ENCODE measurements at regions not wholly inside any gene's neighbourhood (a gene's known extent, or its start where the extent isn't known, plus 50 kb on each side); places are given as distances from the start of the nearest gene placed in this dataset.
"Not testable (repeated sequence)": the region's sequence is repeated elsewhere in the genome, so short reads cannot be mapped to it uniquely, and the experiment has no call there.

DNA sequence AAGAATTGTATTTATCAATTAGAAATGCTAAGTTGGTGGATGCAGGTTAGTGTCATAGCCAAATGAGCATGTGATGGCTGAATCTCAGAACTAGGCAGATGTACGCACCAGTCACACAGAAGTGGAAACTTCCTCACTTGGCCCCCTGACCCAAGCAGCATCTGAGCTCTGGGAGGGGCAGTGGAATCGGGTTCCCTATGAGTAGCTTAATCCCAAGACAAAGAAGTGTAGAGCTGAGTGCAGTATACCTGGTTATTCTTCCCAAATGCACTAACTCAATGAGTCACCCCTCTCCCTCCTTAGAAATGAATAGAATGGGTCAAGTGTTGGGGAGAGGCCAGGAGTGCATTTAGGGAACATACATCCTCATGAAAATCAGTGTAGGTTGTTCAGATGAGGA is 224.6 kb downstream of the FAT3 start:
- no peaks in the 10 kb centered on the region for H3K9me3 Mint-ChIP-seq
- no peak overlapping the region for H3K27ac Mint-ChIP-seq
- H3K4me1 Mint-ChIP-seq = peaks cover 0 to 1% (median 0%) of the 10 kb centered on the region in 3 donors
- H3K4me3 Mint-ChIP-seq = no peak overlapping the region
- H3K36me3 Mint-ChIP-seq = no peaks in the 10 kb centered on the region
- no peaks in the 10 kb centered on the region for H3K27me3 Mint-ChIP-seq

- H3K36me3 Mint-ChIP-seq = no peaks in the 10 kb centered on the region
- H3K27ac Mint-ChIP-seq = no peak overlapping the region
- peaks cover 0 to 1% (median 0%) of the 10 kb centered on the region in 3 donors for H3K4me1 Mint-ChIP-seq
- H3K4me3 Mint-ChIP-seq = no peak overlapping the region
- H3K27me3 Mint-ChIP-seq = no peaks in the 10 kb centered on the region
- H3K9me3 Mint-ChIP-seq = no peaks in the 10 kb centered on the region
Observed at GRCh38 chr11:92449780-92450179, 225.2 kb downstream of the FAT3 start.

- no peaks in the 10 kb centered on the region for H3K36me3 Mint-ChIP-seq
- peaks cover 0 to 1% (median 0%) of the 10 kb centered on the region in 3 donors for H3K4me1 Mint-ChIP-seq
- H3K27ac Mint-ChIP-seq = no peak overlapping the region
- no peak overlapping the region for H3K4me3 Mint-ChIP-seq
- no peaks in the 10 kb centered on the region for H3K9me3 Mint-ChIP-seq
- no peaks in the 10 kb centered on the region for H3K27me3 Mint-ChIP-seq
Observed at GRCh38 chr11:92451063-92451462, 226.4 kb downstream of the FAT3 start.

- H3K4me3 Mint-ChIP-seq = no peak overlapping the region
- peaks cover 0 to 1% (median 0%) of the 10 kb centered on the region in 3 donors for H3K4me1 Mint-ChIP-seq
- H3K9me3 Mint-ChIP-seq = no peaks in the 10 kb centered on the region
Observed at GRCh38 chr11:92453055-92453454, 228.4 kb downstream of the FAT3 start.

GRCh38 chr11:92455210-92455790 is 230.7 kb downstream of the FAT3 start:
- peaks cover 2% of the 10 kb centered on the region for H3K27me3 Mint-ChIP-seq
- H3K27ac Mint-ChIP-seq = no peak overlapping the region
- H3K9me3 Mint-ChIP-seq = peaks cover 0 to 3% (median 0%) of the 10 kb centered on the region in 3 donors
- H3K36me3 Mint-ChIP-seq = no peaks in the 10 kb centered on the region
- H3K4me1 Mint-ChIP-seq = peaks cover 0 to 1% (median 0%) of the 10 kb centered on the region in 3 donors
- H3K4me3 Mint-ChIP-seq = no peak overlapping the region

More at GRCh38 chr11:92453055-92453454, 228.4 kb downstream of the FAT3 start:
- Mint-ChIP-seq H3K27ac (no peak overlapping the region), H3K36me3 (no peaks in the 10 kb centered on the region), H3K27me3 (no peaks in the 10 kb centered on the region)

- Mint-ChIP-seq H3K36me3 (no peaks in the 10 kb centered on the region), H3K4me3 (no peak overlapping the region), H3K27ac (no peak overlapping the region), H3K9me3 (peaks cover 0 to 3% (median 0%) of the 10 kb centered on the region in 3 donors), H3K4me1 (no peaks in the 10 kb centered on the region), H3K27me3 (peaks cover 2% of the 10 kb centered on the region)
Observed at GRCh38 chr11:92457250-92457649, 232.6 kb downstream of the FAT3 start.

DNA sequence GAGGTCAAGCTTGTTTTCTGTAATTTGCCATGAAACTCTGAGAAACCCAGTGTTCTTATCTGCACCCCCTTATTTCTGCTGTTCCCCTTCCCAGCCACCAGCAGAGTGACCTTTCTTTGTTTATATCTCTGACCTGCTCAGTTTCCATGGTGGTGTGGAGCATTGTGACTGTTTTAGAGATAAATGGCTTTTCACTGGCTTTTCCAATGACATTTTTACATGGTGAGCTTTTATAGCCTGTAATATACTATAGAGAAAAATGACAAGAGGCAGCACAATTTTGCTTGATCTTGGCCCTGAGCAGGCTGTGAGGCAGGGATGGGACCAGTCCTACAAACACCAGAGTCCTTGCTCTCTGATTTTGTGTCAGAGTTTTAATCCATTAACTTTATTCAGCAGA is 233.9 kb downstream of the FAT3 start:
- no peak overlapping the region for H3K4me3 Mint-ChIP-seq
- H3K27ac Mint-ChIP-seq = no peak overlapping the region
- peaks cover 0 to 3% (median 0%) of the 10 kb centered on the region in 3 donors for H3K9me3 Mint-ChIP-seq
- no peaks in the 10 kb centered on the region for H3K4me1 Mint-ChIP-seq
- peaks cover 2% of the 10 kb centered on the region for H3K27me3 Mint-ChIP-seq
- H3K36me3 Mint-ChIP-seq = no peaks in the 10 kb centered on the region

DNA sequence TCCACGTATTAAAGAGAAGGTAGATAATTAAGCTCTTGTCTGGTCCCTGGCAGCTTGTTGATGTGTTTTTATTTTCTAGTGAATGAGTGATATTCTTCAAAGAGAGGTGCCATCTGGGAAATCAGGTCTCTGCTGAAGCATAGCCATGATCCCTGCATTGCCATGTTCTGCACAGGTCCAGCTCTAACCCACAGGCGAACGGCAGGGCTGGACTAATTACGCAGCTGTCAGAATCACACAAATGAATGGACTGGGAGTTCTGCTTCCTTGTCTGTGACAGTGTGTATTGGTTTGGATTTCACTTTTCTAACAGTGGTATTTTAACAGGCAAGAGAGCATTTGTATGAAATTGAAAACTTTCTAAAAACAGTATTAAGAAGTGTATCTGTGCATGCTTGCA is 235.6 kb downstream of the FAT3 start:
- peaks cover 2% of the 10 kb centered on the region for H3K27me3 Mint-ChIP-seq
- H3K36me3 Mint-ChIP-seq = no peaks in the 10 kb centered on the region
- peaks cover 0 to 3% (median 0%) of the 10 kb centered on the region in 3 donors for H3K9me3 Mint-ChIP-seq
- no peaks in the 10 kb centered on the region for H3K4me1 Mint-ChIP-seq
- H3K4me3 Mint-ChIP-seq = no peak overlapping the region
- no peak overlapping the region for H3K27ac Mint-ChIP-seq

GRCh38 chr11:92461447-92461846 is 236.8 kb downstream of the FAT3 start:
- peaks cover 0 to 3% (median 0%) of the 10 kb centered on the region in 3 donors for H3K9me3 Mint-ChIP-seq
- peaks cover 2% of the 10 kb centered on the region for H3K27me3 Mint-ChIP-seq
- H3K4me3 Mint-ChIP-seq = no peak overlapping the region
- no peaks in the 10 kb centered on the region for H3K36me3 Mint-ChIP-seq
- no peaks in the 10 kb centered on the region for H3K4me1 Mint-ChIP-seq
- H3K27ac Mint-ChIP-seq = no peak overlapping the region

GRCh38 chr11:92462821-92463220 is 238.2 kb downstream of the FAT3 start:
- peaks cover 2% of the 10 kb centered on the region for H3K27me3 Mint-ChIP-seq
- no peaks in the 10 kb centered on the region for H3K4me1 Mint-ChIP-seq
- H3K36me3 Mint-ChIP-seq = no peaks in the 10 kb centered on the region
- H3K27ac Mint-ChIP-seq = no peak overlapping the region
- peaks cover 0 to 3% (median 0%) of the 10 kb centered on the region in 3 donors for H3K9me3 Mint-ChIP-seq
- H3K4me3 Mint-ChIP-seq = no peak overlapping the region

GRCh38 chr11:92464822-92465221 is 240.2 kb downstream of the FAT3 start:
- H3K4me1 Mint-ChIP-seq = no peaks in the 10 kb centered on the region
- no peaks in the 10 kb centered on the region for H3K9me3 Mint-ChIP-seq
- H3K27me3 Mint-ChIP-seq = no peaks in the 10 kb centered on the region
- no peaks in the 10 kb centered on the region for H3K36me3 Mint-ChIP-seq
- H3K27ac Mint-ChIP-seq = no peak overlapping the region
- no peak overlapping the region for H3K4me3 Mint-ChIP-seq

DNA sequence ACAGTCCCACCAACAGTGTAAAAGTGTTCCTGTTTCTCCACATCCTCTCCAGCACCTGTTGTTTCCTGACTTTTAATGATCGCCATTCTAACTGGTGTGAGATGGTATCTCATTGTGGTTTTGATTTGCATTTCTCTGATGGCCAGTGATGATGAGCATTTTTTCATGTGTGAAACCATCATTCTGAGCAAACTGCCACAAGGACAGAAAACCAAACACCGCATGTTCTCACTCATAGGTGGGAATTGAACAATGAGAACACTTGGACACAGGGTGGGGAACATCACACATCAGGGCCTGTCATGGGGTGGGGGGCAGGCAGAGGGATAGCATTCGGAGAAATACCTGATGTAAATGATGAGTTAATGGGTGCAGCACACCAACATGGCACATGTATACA is 240.8 kb downstream of the FAT3 start:
- H3K9me3 Mint-ChIP-seq, H3K36me3 Mint-ChIP-seq, H3K27me3 Mint-ChIP-seq, H3K4me1 Mint-ChIP-seq, H3K4me3 Mint-ChIP-seq, H3K27ac Mint-ChIP-seq: not testable (repeated sequence)

GRCh38 chr11:92473736-92474135 is 249.1 kb downstream of the FAT3 start:
- no peak overlapping the region for H3K4me3 Mint-ChIP-seq
- H3K9me3 Mint-ChIP-seq = peaks cover 0 to 2% (median 0%) of the 10 kb centered on the region in 3 donors
- peaks cover 0 to 3% (median 0%) of the 10 kb centered on the region in 3 donors for H3K4me1 Mint-ChIP-seq
- no peaks in the 10 kb centered on the region for H3K27me3 Mint-ChIP-seq
- H3K36me3 Mint-ChIP-seq = no peaks in the 10 kb centered on the region
- H3K27ac Mint-ChIP-seq = no peak overlapping the region

GRCh38 chr11:92475316-92475715 is 250.7 kb downstream of the FAT3 start:
- peaks cover 1% of the 10 kb centered on the region for H3K36me3 Mint-ChIP-seq
- H3K27me3 Mint-ChIP-seq = no peaks in the 10 kb centered on the region
- H3K4me1 Mint-ChIP-seq = peaks cover 0 to 3% (median 0%) of the 10 kb centered on the region in 3 donors
- H3K4me3 Mint-ChIP-seq = no peak overlapping the region
- peaks cover 0 to 2% (median 0%) of the 10 kb centered on the region in 3 donors for H3K9me3 Mint-ChIP-seq
- no peak overlapping the region for H3K27ac Mint-ChIP-seq

DNA sequence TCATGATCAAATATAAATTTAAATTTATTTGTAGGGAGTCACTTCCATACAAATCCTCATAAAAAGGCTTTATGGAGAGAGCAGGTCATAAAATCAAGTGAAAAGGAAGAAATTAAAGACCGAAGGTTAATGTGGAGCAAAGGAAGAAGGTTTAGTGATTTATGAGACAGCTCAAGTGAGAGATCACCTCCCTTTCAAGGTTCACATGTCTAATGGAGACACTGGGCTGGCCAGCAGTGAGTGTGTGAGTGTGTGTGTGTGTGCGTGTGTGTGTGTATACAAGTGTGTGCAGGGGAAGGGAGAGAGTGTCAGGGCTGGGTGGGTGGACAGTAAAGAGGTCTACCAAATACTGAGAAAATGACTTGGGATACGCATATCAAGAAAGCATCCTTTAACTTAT is 251.2 kb downstream of the FAT3 start:
- Mint-ChIP-seq H3K36me3 (peaks cover 1% of the 10 kb centered on the region), H3K9me3 (peaks cover 0 to 2% (median 0%) of the 10 kb centered on the region in 3 donors), H3K27me3 (no peaks in the 10 kb centered on the region), H3K4me1 (peaks cover 0 to 3% (median 0%) of the 10 kb centered on the region in 3 donors), H3K4me3 (no peak overlapping the region), H3K27ac (no peak overlapping the region)

GRCh38 chr11:92477686-92478085 is 253.1 kb downstream of the FAT3 start:
- Mint-ChIP-seq H3K9me3 (peaks cover 0 to 2% (median 0%) of the 10 kb centered on the region in 3 donors), H3K4me1 (peaks cover 0 to 3% (median 0%) of the 10 kb centered on the region in 3 donors), H3K27me3 (no peaks in the 10 kb centered on the region), H3K4me3 (no peak overlapping the region), H3K27ac (no peak overlapping the region), H3K36me3 (peaks cover 1% of the 10 kb centered on the region)
